ELR (cell line): ENCODE measurements at regions not wholly inside any gene's neighbourhood (a gene's known extent, or its start where the extent isn't known, plus 50 kb on each side); places are given as distances from the start of the nearest gene placed in this dataset.

ENCODE experiments used
- DNase-seq: peaks from one replicate; pipeline ENCODE4 v3.0.0-alpha.2; 2015; ENCODE audit warnings: low read depth

GRCh38 chr10:94043431-94043990, 49.8 kb downstream of the PLCE1 start:
- no peak for DNase-seq

GRCh38 chr10:94046098-94046497, 52.4 kb downstream of the PLCE1 start:
- no peak for DNase-seq

GRCh38 chr10:94047293-94047692, 53.6 kb downstream of the PLCE1 start:
- DNase-seq, result no peak

GRCh38 chr10:94049911-94050310, 56.2 kb downstream of the PLCE1 start:
- no peak for DNase-seq

- no peak for DNase-seq
Measured at GRCh38 chr10:94052281-94052680, 58.5 kb downstream of the PLCE1 start.

- no peak for DNase-seq
Measured at GRCh38 chr10:94052866-94053791, 59.4 kb downstream of the PLCE1 start.

- DNase-seq, result no peak
Measured at GRCh38 chr10:94059178-94059883, 65.6 kb downstream of the PLCE1 start.

GRCh38 chr10:94061026-94061425, 67.3 kb downstream of the PLCE1 start:
- DNase-seq, result no peak

- no peak for DNase-seq
Measured at GRCh38 chr10:94062611-94063010, 68.9 kb downstream of the PLCE1 start.

GRCh38 chr10:94065362-94065761, 71.6 kb downstream of the PLCE1 start:
- no peak for DNase-seq

- DNase-seq, result no peak
Measured at GRCh38 chr10:94065787-94066186, 72.1 kb downstream of the PLCE1 start.

GRCh38 chr10:94066411-94066810, 72.7 kb downstream of the PLCE1 start:
- DNase-seq, result peak; percentile 53

GRCh38 chr10:94069884-94070283, 76.2 kb downstream of the PLCE1 start:
- DNase-seq, result no peak

GRCh38 chr10:94074462-94074861, 80.7 kb downstream of the PLCE1 start:
- DNase-seq, result no peak

- no peak for DNase-seq
Measured at GRCh38 chr10:94075506-94075905, 81.8 kb downstream of the PLCE1 start.

GRCh38 chr10:94076325-94076841, 82.7 kb downstream of the PLCE1 start:
- DNase-seq, result peak; percentile 59

GRCh38 chr10:94077042-94077441, 83.3 kb downstream of the PLCE1 start:
- no peak for DNase-seq

- DNase-seq, result no peak
Measured at GRCh38 chr10:94080108-94080507, 86.4 kb downstream of the PLCE1 start.

- DNase-seq, result no peak
Measured at GRCh38 chr10:94083662-94084265, 90.0 kb downstream of the PLCE1 start.

- no peak for DNase-seq
Measured at GRCh38 chr10:94084344-94084743, 90.6 kb downstream of the PLCE1 start.

GRCh38 chr10:94085288-94085687, 91.6 kb downstream of the PLCE1 start:
- DNase-seq, result no peak

GRCh38 chr10:94085766-94086437, 92.2 kb downstream of the PLCE1 start:
- no peak for DNase-seq
